SK-N-SH treated with all-trans-retinoic acid at 6 μM for 48 hours (cell line): ENCODE measurements at regions not wholly inside any gene's neighbourhood (a gene's known extent, or its start where the extent isn't known, plus 50 kb on each side); places are given as distances from the start of the nearest gene placed in this dataset.

ENCODE experiments used
- ZFP3 ChIP-seq: fragments of 250-450 bp; sonication (Bioruptor Pico); IDR thresholded peaks from 2 replicates; pipeline ENCODE4 v1.5.0; 2020; ENCODE audit warnings: mild to moderate bottlenecking, moderate library complexity
- TF ChIP-seq, protein P1 (sequence below): fragments of 250-450 bp; sonication (Bioruptor Pico); IDR thresholded peaks from 2 replicates; pipeline ENCODE4 v1.5.1; 2021; ENCODE audit warnings: mild to moderate bottlenecking, moderate library complexity
- TF ChIP-seq, protein P2 (sequence below): fragments of 250-450 bp; sonication (Bioruptor Pico); IDR thresholded peaks from 2 replicates; pipeline ENCODE4 v1.8.0; 2020; ENCODE audit warnings: mild to moderate bottlenecking, moderate library complexity, borderline replicate concordance
- TF ChIP-seq, protein P3 (sequence below): fragments of 250-450 bp; sonication (Bioruptor Pico); IDR thresholded peaks from 2 replicates; pipeline ENCODE4 v1.8.0; 2021; ENCODE audit warnings: low read depth, mild to moderate bottlenecking, moderate library complexity, borderline replicate concordance

DNA sequence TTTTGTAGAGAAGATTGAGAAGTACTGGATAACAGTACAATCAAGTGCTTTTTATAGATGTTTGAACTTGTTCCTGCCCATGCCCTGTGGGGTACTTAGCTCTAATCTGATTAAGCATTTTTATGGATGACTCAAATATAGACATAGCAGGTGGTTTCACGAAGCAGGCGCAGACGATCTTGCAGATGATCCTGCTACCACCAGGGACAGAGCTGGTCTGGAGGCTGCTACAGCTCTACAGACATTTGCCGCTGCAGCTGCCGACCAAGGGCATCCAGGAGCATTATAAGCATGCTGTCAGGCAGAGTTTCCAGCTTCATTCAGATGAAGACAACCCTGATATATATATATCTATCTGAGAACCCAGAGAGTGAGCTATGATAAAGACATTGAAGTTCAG, 650.4 kb downstream of the NXPH1 start:
- TF ChIP-seq, protein P1, sequence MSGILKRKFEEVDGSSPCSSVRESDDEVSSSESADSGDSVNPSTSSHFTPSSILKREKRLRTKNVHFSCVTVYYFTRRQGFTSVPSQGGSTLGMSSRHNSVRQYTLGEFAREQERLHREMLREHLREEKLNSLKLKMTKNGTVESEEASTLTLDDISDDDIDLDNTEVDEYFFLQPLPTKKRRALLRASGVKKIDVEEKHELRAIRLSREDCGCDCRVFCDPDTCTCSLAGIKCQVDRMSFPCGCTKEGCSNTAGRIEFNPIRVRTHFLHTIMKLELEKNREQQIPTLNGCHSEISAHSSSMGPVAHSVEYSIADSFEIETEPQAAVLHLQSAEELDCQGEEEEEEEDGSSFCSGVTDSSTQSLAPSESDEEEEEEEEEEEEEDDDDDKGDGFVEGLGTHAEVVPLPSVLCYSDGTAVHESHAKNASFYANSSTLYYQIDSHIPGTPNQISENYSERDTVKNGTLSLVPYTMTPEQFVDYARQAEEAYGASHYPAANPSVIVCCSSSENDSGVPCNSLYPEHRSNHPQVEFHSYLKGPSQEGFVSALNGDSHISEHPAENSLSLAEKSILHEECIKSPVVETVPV (CRISPR knock-in tag) = no peak
- TF ChIP-seq, protein P2, sequence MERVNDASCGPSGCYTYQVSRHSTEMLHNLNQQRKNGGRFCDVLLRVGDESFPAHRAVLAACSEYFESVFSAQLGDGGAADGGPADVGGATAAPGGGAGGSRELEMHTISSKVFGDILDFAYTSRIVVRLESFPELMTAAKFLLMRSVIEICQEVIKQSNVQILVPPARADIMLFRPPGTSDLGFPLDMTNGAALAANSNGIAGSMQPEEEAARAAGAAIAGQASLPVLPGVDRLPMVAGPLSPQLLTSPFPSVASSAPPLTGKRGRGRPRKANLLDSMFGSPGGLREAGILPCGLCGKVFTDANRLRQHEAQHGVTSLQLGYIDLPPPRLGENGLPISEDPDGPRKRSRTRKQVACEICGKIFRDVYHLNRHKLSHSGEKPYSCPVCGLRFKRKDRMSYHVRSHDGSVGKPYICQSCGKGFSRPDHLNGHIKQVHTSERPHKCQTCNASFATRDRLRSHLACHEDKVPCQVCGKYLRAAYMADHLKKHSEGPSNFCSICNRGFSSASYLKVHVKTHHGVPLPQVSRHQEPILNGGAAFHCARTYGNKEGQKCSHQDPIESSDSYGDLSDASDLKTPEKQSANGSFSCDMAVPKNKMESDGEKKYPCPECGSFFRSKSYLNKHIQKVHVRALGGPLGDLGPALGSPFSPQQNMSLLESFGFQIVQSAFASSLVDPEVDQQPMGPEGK (CRISPR knock-in tag) = no peak
- no peak for TF ChIP-seq ZFP3 (CRISPR knock-in tag)
- TF ChIP-seq, protein P3, sequence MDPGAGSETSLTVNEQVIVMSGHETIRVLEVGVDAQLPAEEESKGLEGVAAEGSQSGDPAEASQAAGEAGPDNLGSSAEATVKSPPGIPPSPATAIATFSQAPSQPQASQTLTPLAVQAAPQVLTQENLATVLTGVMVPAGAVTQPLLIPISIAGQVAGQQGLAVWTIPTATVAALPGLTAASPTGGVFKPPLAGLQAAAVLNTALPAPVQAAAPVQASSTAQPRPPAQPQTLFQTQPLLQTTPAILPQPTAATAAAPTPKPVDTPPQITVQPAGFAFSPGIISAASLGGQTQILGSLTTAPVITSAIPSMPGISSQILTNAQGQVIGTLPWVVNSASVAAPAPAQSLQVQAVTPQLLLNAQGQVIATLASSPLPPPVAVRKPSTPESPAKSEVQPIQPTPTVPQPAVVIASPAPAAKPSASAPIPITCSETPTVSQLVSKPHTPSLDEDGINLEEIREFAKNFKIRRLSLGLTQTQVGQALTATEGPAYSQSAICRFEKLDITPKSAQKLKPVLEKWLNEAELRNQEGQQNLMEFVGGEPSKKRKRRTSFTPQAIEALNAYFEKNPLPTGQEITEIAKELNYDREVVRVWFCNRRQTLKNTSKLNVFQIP (CRISPR knock-in tag) = no peak
